ENCODE measurements at regions not wholly inside any gene's neighbourhood (a gene's known extent, or its start where the extent isn't known, plus 50 kb on each side); places are given as distances from the start of the nearest gene placed in this dataset.

- no peak for DNase-seq
Measured at GRCh38 chr5:103461243-103461642, 101.3 kb downstream of the NUDT12 start.

GRCh38 chr5:103458497-103459040 lies 104.0 kb downstream of the NUDT12 start:
- no peak for DNase-seq

GRCh38 chr5:103456476-103456875 lies 106.1 kb downstream of the NUDT12 start:
- DNase-seq: no peak

GRCh38 chr5:103455796-103456195 lies 106.8 kb downstream of the NUDT12 start:
- DNase-seq: no peak

- no peak for DNase-seq
Measured at GRCh38 chr5:103454770-103455169, 107.8 kb downstream of the NUDT12 start.

GRCh38 chr5:103452666-103453065 lies 109.9 kb downstream of the NUDT12 start:
- DNase-seq: no peak

- no peak for DNase-seq
Measured at GRCh38 chr5:103452089-103452488, 110.5 kb downstream of the NUDT12 start.

- DNase-seq: no peak
Measured at GRCh38 chr5:103451261-103451660, 111.3 kb downstream of the NUDT12 start.

GRCh38 chr5:103450333-103451061 lies 112.1 kb downstream of the NUDT12 start:
- DNase-seq: no peak

GRCh38 chr5:103446813-103447212 lies 115.8 kb downstream of the NUDT12 start:
- no peak for DNase-seq

GRCh38 chr5:103445426-103446035 lies 117.1 kb downstream of the NUDT12 start:
- no peak for DNase-seq

GRCh38 chr5:103444333-103445038 lies 118.1 kb downstream of the NUDT12 start:
- DNase-seq: peak; percentile 4

GRCh38 chr5:103442750-103443149 lies 119.8 kb downstream of the NUDT12 start:
- DNase-seq: no peak

GRCh38 chr5:103441523-103441922 lies 121.1 kb downstream of the NUDT12 start:
- no peak for DNase-seq

GRCh38 chr5:103439007-103439406 lies 123.6 kb downstream of the NUDT12 start:
- no peak for DNase-seq

- DNase-seq: no peak
Measured at GRCh38 chr5:103436656-103437055, 125.9 kb downstream of the NUDT12 start.

- no peak for DNase-seq
Measured at GRCh38 chr5:103436112-103436511, 126.5 kb downstream of the NUDT12 start.

GRCh38 chr5:103435136-103435889 lies 127.3 kb downstream of the NUDT12 start:
- DNase-seq: no peak

GRCh38 chr5:103434057-103434456 lies 128.5 kb downstream of the NUDT12 start:
- no peak for DNase-seq

- DNase-seq: no peak
Measured at GRCh38 chr5:103433211-103433610, 129.4 kb downstream of the NUDT12 start.

- no peak for DNase-seq
Measured at GRCh38 chr5:103428923-103429322, 133.7 kb downstream of the NUDT12 start.

GRCh38 chr5:103428411-103428871 lies 134.1 kb downstream of the NUDT12 start:
- no peak for DNase-seq

GRCh38 chr5:103427326-103427725 lies 135.3 kb downstream of the NUDT12 start:
- no peak for DNase-seq

All from MV-4-11 (cell line).